GM18951 (cell line): ENCODE measurements at regions not wholly inside any gene's neighbourhood (a gene's known extent, or its start where the extent isn't known, plus 50 kb on each side); places are given as distances from the start of the nearest gene placed in this dataset.

ENCODE experiments used
- POLR2A ChIP-seq: IDR thresholded peaks from 4 replicates; pipeline ENCODE4 v1.6.1; 2011; ENCODE audit warnings: mild to moderate bottlenecking; ENCODE audit not compliant: insufficient read length, insufficient read depth; ENCODE audit errors: extremely low read depth
- in situ Hi-C: fragments of 300-500 bp; cut with MboI; formaldehyde crosslinking; loops from one replicate; pipeline ENCODE4 v1.12.0; 2022; ENCODE audit warnings: low sequenced_read_pairs, mixed read lengths, inconsistent platforms; ENCODE audit not compliant: unreplicated experiment

- TF ChIP-seq POLR2A = no peak
- in situ Hi-C loops = no loop called here
Observed at GRCh38 chr2:193776988-193777387, 1582.3 kb upstream of the TMEFF2 start.

DNA sequence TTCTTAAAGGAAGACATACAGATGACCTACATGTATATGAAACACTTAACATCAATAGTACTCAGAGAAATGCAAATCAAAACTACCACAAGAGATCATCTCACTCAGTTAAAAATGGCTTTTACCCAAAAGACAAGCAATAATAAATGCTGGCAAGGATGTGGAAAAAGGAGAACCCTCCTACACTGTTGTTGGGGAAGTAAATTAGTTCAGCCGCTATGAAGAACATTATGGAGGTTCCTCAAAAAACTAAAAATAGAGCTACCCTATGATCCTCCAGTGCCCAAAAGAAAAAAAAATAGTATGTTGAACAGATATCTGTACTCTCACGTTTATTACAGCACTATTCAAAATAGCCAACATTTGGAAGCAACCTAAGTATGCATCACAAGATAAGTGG, 1579.4 kb upstream of the TMEFF2 start:
- in situ Hi-C loops = no loop called here
- TF ChIP-seq POLR2A = no peak

- no peak for TF ChIP-seq POLR2A
- in situ Hi-C loops = no loop called here
Observed at GRCh38 chr2:193751299-193751698, 1556.6 kb upstream of the TMEFF2 start.

GRCh38 chr2:193749485-193749884, 1554.8 kb upstream of the TMEFF2 start:
- TF ChIP-seq POLR2A = no peak
- in situ Hi-C loops = no loop called here

DNA sequence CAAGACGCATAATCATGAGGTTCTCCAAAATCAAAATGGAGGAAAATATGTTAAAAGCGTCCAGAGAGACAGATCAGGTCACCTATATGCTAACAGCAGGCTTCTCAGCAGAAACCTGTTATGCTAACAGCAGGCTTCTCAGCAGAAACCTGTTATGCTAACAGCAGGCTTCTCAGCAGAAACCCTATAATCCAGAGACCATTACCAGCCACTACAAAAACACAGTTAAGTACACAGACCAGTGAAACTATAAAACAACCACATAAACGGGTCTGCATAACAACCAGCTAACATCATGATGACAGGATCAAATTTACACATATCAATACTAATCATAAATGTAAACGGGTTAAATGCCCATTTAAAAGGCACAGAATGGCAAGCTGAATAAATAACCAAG, 1548.4 kb upstream of the TMEFF2 start:
- in situ Hi-C loops = no loop called here
- TF ChIP-seq POLR2A = no peak

GRCh38 chr2:193738892-193739291, 1544.2 kb upstream of the TMEFF2 start:
- in situ Hi-C loops = no loop called here
- TF ChIP-seq POLR2A = no peak

DNA sequence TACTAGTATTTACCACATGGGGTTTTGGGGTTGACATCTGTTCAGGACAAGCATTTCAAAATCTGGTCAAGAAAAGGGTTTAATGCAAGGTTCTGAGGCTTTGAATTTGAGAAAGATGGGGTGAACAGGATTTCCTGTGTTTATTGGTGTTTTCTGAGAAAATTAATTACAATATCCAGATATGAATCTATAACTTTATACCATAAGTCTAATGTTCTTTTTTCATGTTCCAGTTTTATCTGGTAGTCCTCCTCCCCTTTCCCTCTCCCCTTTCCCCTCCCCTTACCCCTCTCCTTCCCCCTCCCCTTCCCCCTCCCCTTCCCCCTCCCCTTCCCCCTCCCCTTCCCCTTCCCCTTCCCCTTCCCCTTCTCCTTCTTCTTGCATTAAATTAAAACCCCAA, 1518.2 kb upstream of the TMEFF2 start:
- in situ Hi-C loops = no loop called here
- no peak for TF ChIP-seq POLR2A

GRCh38 chr2:193703411-193703810, 1508.7 kb upstream of the TMEFF2 start:
- in situ Hi-C loops = no loop called here
- TF ChIP-seq POLR2A = no peak

- in situ Hi-C loops = no loop called here
- no peak for TF ChIP-seq POLR2A
Observed at GRCh38 chr2:193701484-193701883, 1506.8 kb upstream of the TMEFF2 start.

GRCh38 chr2:193695367-193695766, 1500.6 kb upstream of the TMEFF2 start:
- in situ Hi-C loops = no loop called here
- TF ChIP-seq POLR2A = no peak

GRCh38 chr2:193693758-193694157, 1499.0 kb upstream of the TMEFF2 start:
- in situ Hi-C loops = no loop called here
- TF ChIP-seq POLR2A = no peak

- in situ Hi-C loops = no loop called here
Observed at GRCh38 chr2:193690572-193690971, 1495.8 kb upstream of the TMEFF2 start.

GRCh38 chr2:193687195-193687594, 1492.5 kb upstream of the TMEFF2 start:
- TF ChIP-seq POLR2A = no peak
- in situ Hi-C loops = no loop called here

More at GRCh38 chr2:193690572-193690971, 1495.8 kb upstream of the TMEFF2 start:
- TF ChIP-seq POLR2A = no peak

- in situ Hi-C loops = no loop called here
- no peak for TF ChIP-seq POLR2A
Observed at GRCh38 chr2:193679847-193680246, 1485.1 kb upstream of the TMEFF2 start.

- in situ Hi-C loops = no loop called here
- no peak for TF ChIP-seq POLR2A
Observed at GRCh38 chr2:193670478-193670877, 1475.7 kb upstream of the TMEFF2 start.
